Upper lobe of left lung (tissue), 6 donors: ENCODE measurements at regions not wholly inside any gene's neighbourhood (a gene's known extent, or its start where the extent isn't known, plus 50 kb on each side); places are given as distances from the start of the nearest gene placed in this dataset.

Experiments used
- ATAC-seq, 2 donors: fragments of 200-7000 bp; cut with Tn5 transposase; one replicate each; pipeline ENCODE4 v1.9.1; 2022; ENCODE audit warnings: mild to moderate bottlenecking in 2 of 2, moderate library complexity in 2 of 2; ENCODE audit not compliant: low FRiP score in 2 of 2
- DNase-seq, 2 donors: peaks; one replicate each; pipeline ENCODE4 v3.0.0-alpha.2; 2019 to 2020
- H3K27ac ChIP-seq, 4 donors: fragments of 200-600 bp; sonication (generic); one replicate each; pipeline ENCODE4 v1.5.1; 2016 to 2019
- H3K27me3 ChIP-seq, 4 donors: fragments of 200-600 bp; sonication (generic); one replicate each; pipeline ENCODE4 v1.5.1; 2017 to 2019
- H3K36me3 ChIP-seq, 4 donors: fragments of 200-600 bp; sonication (generic); one replicate each; pipeline ENCODE4 v1.5.1; 2016 to 2019
- H3K4me1 ChIP-seq, 4 donors: fragments of 200-600 bp; sonication (generic); one replicate each; pipeline ENCODE4 v1.5.1; 2018 to 2019
- H3K4me3 ChIP-seq, 4 donors: fragments of 200-600 bp; sonication (generic); one replicate each; pipeline ENCODE4 v1.5.1; 2017 to 2019; ENCODE audit warnings: mild to moderate bottlenecking in 2 of 4, moderate library complexity in 1 of 4
- H3K9me3 ChIP-seq, 4 donors: fragments of 200-600 bp; sonication (generic); one replicate each; pipeline ENCODE4 v1.5.1; 2018 to 2019
- CTCF ChIP-seq, 6 experiments: fragments of 450-650 bp in 4 of 6; fragments of 200-600 bp in 2 of 6; sonication (generic) in 2 of 6; IDR thresholded peaks; one replicate each; pipeline ENCODE4 v1.5.1; 2016 to 2019; ENCODE audit warnings: antibody characterized with exemption in 6 of 6
- EP300 ChIP-seq, 4 donors: sonication (generic); formaldehyde crosslinking; IDR thresholded peaks; one replicate each; pipeline ENCODE4 v1.5.1; 2017; ENCODE audit warnings: antibody characterized with exemption in 4 of 4, control low read depth in 2 of 4
- POLR2A ChIP-seq, 4 donors: fragments of 450-650 bp; IDR thresholded peaks; one replicate each; pipeline ENCODE4 v1.5.1; 2016 to 2017; ENCODE audit warnings: antibody characterized with exemption in 4 of 4, mild to moderate bottlenecking in 2 of 4
- POLR2AphosphoS5 ChIP-seq, 2 donors: sonication (generic); formaldehyde crosslinking; IDR thresholded peaks; one replicate each; pipeline ENCODE4 v1.5.1; 2017; ENCODE audit warnings: antibody characterized with exemption in 2 of 2
- WGBS, 2 donors: methylation state at CpG; one replicate each; pipeline ENCODE4 v1.1.5; 2017 to 2018; 5-methylcytosine and 5-hydroxymethylcytosine counted together
- donor health status: DM: no; HTN: no; CAD: no; lungs with moderate emphysema.
- donor health status: DM: no; HTN: yes; CAD: no; lungs with severe emphysema.

- no peaks in the 10 kb centered on the region for H3K36me3 ChIP-seq
- no peaks in the 10 kb centered on the region for H3K27me3 ChIP-seq
- no peak overlapping the region for H3K4me3 ChIP-seq
- H3K9me3 ChIP-seq, result no peaks in the 10 kb centered on the region
- 62 to 72% methylated on average over 3 of the region's 3 CpGs for WGBS, 2 donors
- TF ChIP-seq EP300 (IDR thresholded peaks at IDR 0.05) (no peak), POLR2A (IDR thresholded peaks at IDR 0.05) (no peak), CTCF (IDR thresholded peaks at IDR 0.05) (no peak)
- no peak for DNase-seq
- ATAC-seq, result no peak
- peaks cover 0 to 4% (median 2%) of the 10 kb centered on the region in 4 donors for H3K4me1 ChIP-seq
- H3K27ac ChIP-seq, result no peak overlapping the region
Observed at GRCh38 chr5:143659599-143660238, 152.2 kb upstream of the HMHB1 start.

GRCh38 chr5:143658956-143659355 is 153.0 kb upstream of the HMHB1 start:
- WGBS, 2 donors, result 96 to 99% methylated on average over 3 of the region's 3 CpGs
- no peak for TF ChIP-seq POLR2AphosphoS5 (IDR thresholded peaks at IDR 0.05)
- TF ChIP-seq POLR2A (IDR thresholded peaks at IDR 0.05), result no peak
- TF ChIP-seq CTCF (IDR thresholded peaks at IDR 0.05), result no peak
- TF ChIP-seq EP300 (IDR thresholded peaks at IDR 0.05), result no peak
- H3K4me3 ChIP-seq, result no peak overlapping the region
- H3K27me3 ChIP-seq, result no peaks in the 10 kb centered on the region
- H3K4me1 ChIP-seq, result peaks cover 0 to 4% (median 2%) of the 10 kb centered on the region in 4 donors
- DNase-seq (no peak), ATAC-seq (no peak)
- no peaks in the 10 kb centered on the region for H3K36me3 ChIP-seq
- no peak overlapping the region for H3K27ac ChIP-seq
- H3K9me3 ChIP-seq, result no peaks in the 10 kb centered on the region

- TF ChIP-seq POLR2AphosphoS5 (IDR thresholded peaks at IDR 0.05), result no peak
- no peak for TF ChIP-seq EP300 (IDR thresholded peaks at IDR 0.05)
- TF ChIP-seq CTCF (IDR thresholded peaks at IDR 0.05), result no peak
- no peak for TF ChIP-seq POLR2A (IDR thresholded peaks at IDR 0.05)
- Histone ChIP-seq H3K4me1 (peaks cover 0 to 4% (median 2%) of the 10 kb centered on the region in 4 donors), H3K27me3 (no peaks in the 10 kb centered on the region), H3K4me3 (no peak overlapping the region), H3K9me3 (no peaks in the 10 kb centered on the region), H3K27ac (no peak overlapping the region), H3K36me3 (no peaks in the 10 kb centered on the region)
- ATAC-seq (no peak), DNase-seq (no peak)
- 70 to 71% methylated on average over 3 of the region's 3 CpGs for WGBS, 2 donors
Observed at GRCh38 chr5:143657647-143658285, 154.2 kb upstream of the HMHB1 start.

GRCh38 chr5:143653766-143654282 is 158.1 kb upstream of the HMHB1 start:
- Histone ChIP-seq H3K36me3 (no peaks in the 10 kb centered on the region), H3K4me3 (no peak overlapping the region), H3K4me1 (peaks cover 0 to 4% (median 4%) of the 10 kb centered on the region in 4 donors), H3K9me3 (no peaks in the 10 kb centered on the region), H3K27me3 (no peaks in the 10 kb centered on the region), H3K27ac (no peak overlapping the region)
- ATAC-seq, result no peak
- TF ChIP-seq EP300 (IDR thresholded peaks at IDR 0.05) (no peak), POLR2AphosphoS5 (IDR thresholded peaks at IDR 0.05) (no peak), CTCF (IDR thresholded peaks at IDR 0.05) (no peak), POLR2A (IDR thresholded peaks at IDR 0.05) (no peak)
- no peak for DNase-seq
- 94% methylated on average over 4 of the region's 4 CpGs for WGBS, 2 donors
